Epithelial cell of proximal tubule (primary cell): ENCODE measurements at regions not wholly inside any gene's neighbourhood (a gene's known extent, or its start where the extent isn't known, plus 50 kb on each side); places are given as distances from the start of the nearest gene placed in this dataset.

ENCODE experiments used
- DNase-seq: peaks from one replicate; pipeline ENCODE4 v3.0.0-alpha.2; 2011; ENCODE audit warnings: low read depth
- H3K4me3 ChIP-seq: 2 replicates; pipeline ENCODE4 v1.5.1; 2011; ENCODE audit warnings: low read depth, mild to moderate bottlenecking, low read length
- CTCF ChIP-seq: conservative IDR thresholded peaks from 2 replicates; pipeline ENCODE4 v1.5.1; 2012; ENCODE audit warnings: low read depth, mild to moderate bottlenecking, low read length

DNA sequence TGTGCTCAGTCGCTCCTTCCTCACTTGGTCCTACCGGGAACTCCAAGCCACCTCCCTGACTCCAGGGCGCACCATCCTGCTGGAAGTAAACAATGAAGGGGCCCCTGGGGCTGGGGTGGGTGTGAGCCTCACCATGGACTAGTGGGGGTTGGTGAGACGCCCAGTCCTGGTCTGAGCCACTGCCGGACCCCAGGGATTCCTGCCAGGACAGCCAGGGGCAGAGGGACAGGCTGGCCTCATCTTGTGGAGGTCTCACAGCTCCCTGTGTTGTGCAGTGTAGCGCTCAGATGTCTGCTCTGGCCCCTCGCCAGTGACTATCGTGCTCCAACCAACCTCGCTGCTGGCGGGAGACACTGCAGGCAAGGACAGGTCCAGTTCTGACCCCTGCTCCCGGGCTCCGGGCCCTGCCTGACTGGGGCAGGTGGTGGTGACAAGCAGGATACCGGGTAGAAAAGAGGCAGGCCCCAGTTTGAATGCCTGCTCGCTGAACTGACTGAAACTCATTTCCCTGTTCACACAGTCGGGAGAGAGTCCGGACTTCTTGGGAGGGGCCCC, 1021.4 kb downstream of the BRD1 start:
- no peak for DNase-seq
- no peak overlapping the region for H3K4me3 ChIP-seq
- no peak for TF ChIP-seq CTCF

GRCh38 chr22:48805516-48805915, 1022.2 kb downstream of the BRD1 start:
- DNase-seq = no peak

GRCh38 chr22:48804811-48805301, 1022.8 kb downstream of the BRD1 start:
- DNase-seq = no peak
- H3K4me3 ChIP-seq = no peak overlapping the region
- TF ChIP-seq CTCF = no peak

More at GRCh38 chr22:48805516-48805915, 1022.2 kb downstream of the BRD1 start:
- TF ChIP-seq CTCF = no peak
- H3K4me3 ChIP-seq = no peak overlapping the region

DNA sequence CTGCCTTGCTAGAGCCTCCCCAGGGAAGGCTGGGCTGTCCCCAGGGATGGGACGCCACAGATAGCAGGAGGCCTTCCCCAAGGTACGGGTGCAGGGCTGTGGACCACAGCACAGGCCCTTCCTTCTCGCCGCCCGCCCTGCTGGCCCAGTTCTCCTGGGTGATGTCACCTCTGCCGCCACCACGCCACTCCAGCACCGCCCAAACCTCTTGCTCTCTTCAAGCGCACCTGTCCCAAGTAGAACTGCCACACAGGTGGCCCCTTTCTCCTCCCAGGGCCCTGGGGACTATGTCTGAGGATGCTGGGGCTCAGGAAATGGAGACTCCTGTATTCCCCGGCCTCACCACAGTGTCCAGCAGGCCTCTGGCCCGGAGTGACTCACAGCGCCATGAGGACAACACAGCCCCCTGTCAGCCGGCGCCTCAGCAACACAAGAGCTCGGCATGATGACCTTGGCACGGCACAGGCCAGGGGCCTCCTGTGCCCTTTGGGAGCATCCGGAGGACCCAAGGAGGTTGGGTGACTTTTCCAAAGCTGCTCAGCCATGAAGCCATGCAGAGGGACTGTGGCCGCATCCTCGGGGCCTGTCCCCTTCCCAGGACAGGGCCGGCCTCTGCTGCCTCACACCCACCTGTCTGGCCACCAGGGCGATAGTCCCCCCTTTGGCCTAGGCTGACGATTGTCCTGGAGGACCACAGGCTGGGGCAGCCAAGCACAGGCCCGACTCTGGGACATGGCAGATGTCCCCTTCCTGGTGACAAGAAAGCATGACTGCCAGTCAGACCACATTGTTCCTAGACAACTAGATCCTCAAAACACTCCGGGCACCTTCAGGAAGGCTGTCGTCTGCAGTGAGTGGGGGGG, 1023.5 kb downstream of the BRD1 start:
- DNase-seq = no peak
- TF ChIP-seq CTCF = no peak

GRCh38 chr22:48803171-48803947, 1024.3 kb downstream of the BRD1 start:
- DNase-seq = no peak
- TF ChIP-seq CTCF = no peak
- H3K4me3 ChIP-seq = no peak overlapping the region

More for the DNA sequence above, 1023.5 kb downstream of the BRD1 start:
- no peak overlapping the region for H3K4me3 ChIP-seq

DNA sequence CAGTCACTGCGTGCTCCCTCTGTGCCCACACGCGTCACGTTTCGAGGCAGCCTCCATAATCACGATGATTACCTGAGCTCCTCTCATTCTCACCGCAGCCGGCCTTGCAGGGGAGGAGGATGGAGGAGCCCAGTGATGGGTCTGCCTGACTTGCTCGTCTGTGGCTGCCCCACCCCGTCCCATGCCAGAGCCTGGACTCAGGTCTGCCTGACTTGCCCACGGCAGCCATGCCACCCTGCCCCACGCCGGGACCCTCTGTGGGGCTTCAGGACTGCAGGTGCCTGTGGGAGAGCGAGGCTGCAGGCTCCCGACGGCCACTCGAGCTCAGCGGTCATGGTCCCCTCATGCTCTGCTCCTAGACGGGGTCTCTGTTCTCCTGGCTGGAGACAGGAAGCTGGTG, 1025.1 kb downstream of the BRD1 start:
- H3K4me3 ChIP-seq = no peak overlapping the region
- DNase-seq = no peak
- no peak for TF ChIP-seq CTCF
